Mesendoderm (in vitro differentiated cells): ENCODE measurements at regions not wholly inside any gene's neighbourhood (a gene's known extent, or its start where the extent isn't known, plus 50 kb on each side); places are given as distances from the start of the nearest gene placed in this dataset.
A peak's percentile ranks its signal among the peaks of the same experiment; 100 is the strongest.

Experiments
- DNase-seq: peaks from one replicate; pipeline ENCODE4 v3.0.0; 2013
- H2AK5ac ChIP-seq: 2 replicates; pipeline ENCODE4 v1.6.1; 2013; ENCODE audit warnings: low read length, inconsistent platforms
- H2BK120ac ChIP-seq: 2 replicates; pipeline ENCODE4 v1.6.1; 2013; ENCODE audit warnings: low read depth, mild to moderate bottlenecking, low read length, moderate library complexity, mixed read lengths
- H2BK15ac ChIP-seq: replicated peaks from 2 replicates; pipeline ENCODE4 v1.6.1; 2013; ENCODE audit warnings: low read depth, mild to moderate bottlenecking, moderate library complexity
- H2BK5ac ChIP-seq: 2 replicates; pipeline ENCODE4 v1.6.1; 2013; ENCODE audit warnings: low read length, inconsistent platforms
- H3K18ac ChIP-seq: 2 replicates; pipeline ENCODE4 v1.6.1; 2013; ENCODE audit warnings: mild to moderate bottlenecking, low read length, mixed read lengths
- H3K23ac ChIP-seq: one replicate; pipeline ENCODE4 v1.6.1; 2013; ENCODE audit warnings: low read length
- H3K27ac ChIP-seq: 2 replicates; pipeline ENCODE4 v1.5.1; 2013; ENCODE audit warnings: low read depth, mild to moderate bottlenecking, inconsistent platforms, low read length, moderate library complexity
- H3K27me3 ChIP-seq: 2 replicates; pipeline ENCODE4 v1.6.1; 2013; ENCODE audit warnings: low read length, control low read depth, mild to moderate bottlenecking, inconsistent platforms; ENCODE audit not compliant: insufficient read depth, poor library complexity
- H3K36me3 ChIP-seq: 2 replicates; pipeline ENCODE4 v1.6.1; 2013; ENCODE audit warnings: low read length, inconsistent platforms; ENCODE audit not compliant: control insufficient read depth, insufficient read depth
- H3K4ac ChIP-seq: one replicate; pipeline ENCODE4 v1.6.1; 2013; ENCODE audit warnings: low read depth, mild to moderate bottlenecking, low read length, moderate library complexity
- H3K4me1 ChIP-seq: 2 replicates; pipeline ENCODE4 v1.6.1; 2013; ENCODE audit warnings: low read depth, low read length, inconsistent platforms; ENCODE audit not compliant: control insufficient read depth
- H3K4me2 ChIP-seq: 2 replicates; pipeline ENCODE4 v1.6.1; 2013; ENCODE audit warnings: low read length
- H3K4me3 ChIP-seq: 2 replicates; pipeline ENCODE4 v1.5.1; 2013; ENCODE audit warnings: mild to moderate bottlenecking, low read length
- H3K56ac ChIP-seq: one replicate; pipeline ENCODE4 v1.6.1; 2013; ENCODE audit warnings: low read length
- H3K79me1 ChIP-seq: 2 replicates; pipeline ENCODE4 v1.6.1; 2013; ENCODE audit warnings: low read length, inconsistent platforms
- H3K79me2 ChIP-seq: 2 replicates; pipeline ENCODE4 v1.6.1; 2013; ENCODE audit warnings: mild to moderate bottlenecking, low read length; ENCODE audit not compliant: control insufficient read depth, insufficient read depth
- H3K9ac ChIP-seq: 2 replicates; pipeline ENCODE4 v1.6.1; 2013; ENCODE audit warnings: low read length, inconsistent platforms
- H4K5ac ChIP-seq: one replicate; pipeline ENCODE4 v1.6.1; 2013; ENCODE audit warnings: low read length
- H4K8ac ChIP-seq: one replicate; pipeline ENCODE4 v1.6.1; 2013; ENCODE audit warnings: low read depth, mild to moderate bottlenecking, control low read depth, low read length, moderate library complexity
- whole genome bisulfite sequencing: extraction: QIAGEN DNeasy Blood & Tissue Kit; methylation state at CpG from one replicate; pipeline ENCODE4 v1.1.7; 2013; ENCODE audit warnings: low lambda C conversion rate, missing lambda C conversion rate; ENCODE audit not compliant: insufficient coverage; ENCODE audit errors: extremely low coverage; 5-methylcytosine and 5-hydroxymethylcytosine counted together

DNA sequence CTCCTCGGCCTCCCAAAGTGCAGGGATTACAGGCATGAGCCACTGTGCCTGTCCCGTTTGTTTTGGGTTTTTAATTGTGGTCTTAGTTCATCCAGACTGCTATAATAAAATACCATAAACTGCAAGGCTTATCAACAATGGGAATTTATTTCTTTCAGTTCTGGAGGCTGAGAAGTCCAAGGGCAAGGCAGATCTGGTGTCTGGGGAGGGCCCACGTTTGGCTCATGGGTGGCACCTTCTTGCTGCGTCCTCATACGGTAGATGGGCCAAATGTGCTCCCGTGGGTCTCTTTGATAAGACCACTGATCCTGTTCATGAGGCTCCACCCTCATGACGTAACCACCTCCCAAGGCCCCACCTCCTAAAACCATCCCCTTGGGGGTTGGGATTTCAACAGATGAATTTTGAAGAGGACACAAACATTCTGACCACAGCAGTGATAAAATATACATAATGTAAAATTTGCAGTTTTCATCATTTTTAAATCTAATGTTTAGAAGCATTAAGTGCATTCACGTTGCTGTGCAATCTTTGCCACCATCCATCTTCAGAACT is 133.4 kb upstream of the ERRFI1 start:
- no CpG with 5 or more reads among the region's 8 CpGs for WGBS
- no peak overlapping the region for H4K8ac ChIP-seq

DNA sequence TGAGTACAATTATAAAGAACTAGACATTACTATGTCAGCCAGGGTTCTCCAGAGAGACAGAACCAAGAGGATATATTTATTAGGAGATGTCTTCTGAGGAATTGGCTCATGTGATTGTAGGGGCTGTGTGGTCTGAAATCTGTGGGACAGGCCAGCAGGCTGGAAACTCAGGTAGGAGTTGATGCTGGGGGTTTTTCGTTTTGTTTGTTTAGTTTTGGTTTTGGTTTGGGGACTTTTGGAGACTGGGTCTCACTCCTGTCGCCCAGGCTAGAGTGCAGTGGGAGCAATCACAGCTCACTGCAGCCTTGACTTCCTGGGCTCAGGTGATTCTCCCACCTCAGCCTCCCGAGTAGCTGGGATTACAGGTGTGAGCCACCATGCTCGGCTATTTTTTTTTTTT is 132.9 kb upstream of the ERRFI1 start:
- Histone ChIP-seq H4K5ac (no peak overlapping the region), H3K4ac (no peak overlapping the region), H3K56ac (no peak overlapping the region), H4K8ac (no peak overlapping the region), H2BK120ac (no peak overlapping the region), H3K79me1 (no peaks in the 10 kb centered on the region), H3K4me3 (no peak overlapping the region), H3K18ac (no peak overlapping the region), H2BK5ac (no peak overlapping the region), H3K27ac (no peak overlapping the region), H2BK15ac (no peak overlapping the region), H3K9ac (no peak overlapping the region), H2AK5ac (no peak overlapping the region), H3K79me2 (no peaks in the 10 kb centered on the region), H3K4me2 (no peak overlapping the region), H3K36me3 (no peaks in the 10 kb centered on the region), H3K23ac (no peak overlapping the region), H3K27me3 (no peaks in the 10 kb centered on the region), H3K4me1 (peaks cover 10% of the 10 kb centered on the region)
- DNase-seq = no peak
- no CpG with 5 or more reads among the region's 4 CpGs for WGBS

More for the DNA sequence above, 133.4 kb upstream of the ERRFI1 start:
- no peak overlapping the region for H2BK15ac ChIP-seq
- H3K4me1 ChIP-seq = peaks cover 10% of the 10 kb centered on the region
- no peak for DNase-seq
- H3K4me3 ChIP-seq = no peak overlapping the region
- no peaks in the 10 kb centered on the region for H3K79me1 ChIP-seq
- H3K18ac ChIP-seq = no peak overlapping the region
- no peak overlapping the region for H2AK5ac ChIP-seq
- H3K56ac ChIP-seq = no peak overlapping the region
- no peak overlapping the region for H3K9ac ChIP-seq
- no peak overlapping the region for H3K4me2 ChIP-seq
- no peak overlapping the region for H2BK120ac ChIP-seq
- H3K79me2 ChIP-seq = no peaks in the 10 kb centered on the region
- no peak overlapping the region for H2BK5ac ChIP-seq
- H3K27me3 ChIP-seq = no peaks in the 10 kb centered on the region
- no peak overlapping the region for H3K4ac ChIP-seq
- no peak overlapping the region for H4K5ac ChIP-seq
- H3K23ac ChIP-seq = no peak overlapping the region
- H3K36me3 ChIP-seq = no peaks in the 10 kb centered on the region
- no peak overlapping the region for H3K27ac ChIP-seq

GRCh38 chr1:8157765-8158164 is 131.7 kb upstream of the ERRFI1 start:
- H3K79me2 ChIP-seq = no peaks in the 10 kb centered on the region
- H3K27me3 ChIP-seq = no peaks in the 10 kb centered on the region
- H2BK5ac ChIP-seq = no peak overlapping the region
- no peak overlapping the region for H3K56ac ChIP-seq
- H2BK15ac ChIP-seq = no peak overlapping the region
- no peak overlapping the region for H3K4me2 ChIP-seq
- DNase-seq = no peak
- H4K5ac ChIP-seq = no peak overlapping the region
- H3K27ac ChIP-seq = no peak overlapping the region
- H2AK5ac ChIP-seq = peak overlapping the region; percentile 65
- no peak overlapping the region for H3K18ac ChIP-seq
- WGBS = no CpG with 5 or more reads among the region's 2 CpGs
- no peak overlapping the region for H4K8ac ChIP-seq
- H3K36me3 ChIP-seq = no peaks in the 10 kb centered on the region
- peaks cover 10% of the 10 kb centered on the region for H3K4me1 ChIP-seq
- no peak overlapping the region for H2BK120ac ChIP-seq
- H3K9ac ChIP-seq = no peak overlapping the region
- no peak overlapping the region for H3K4ac ChIP-seq
- no peak overlapping the region for H3K4me3 ChIP-seq
- H3K23ac ChIP-seq = no peak overlapping the region
- no peaks in the 10 kb centered on the region for H3K79me1 ChIP-seq

GRCh38 chr1:8155528-8156186 is 129.5 kb upstream of the ERRFI1 start:
- Histone ChIP-seq H2BK5ac (peak overlapping the region; percentile 94), H3K79me1 (no peaks in the 10 kb centered on the region), H3K4me1 (peaks cover 10% of the 10 kb centered on the region), H3K56ac (peak overlapping the region; percentile 79), H2BK15ac (no peak overlapping the region), H4K8ac (no peak overlapping the region), H3K9ac (no peak overlapping the region), H3K27ac (no peak overlapping the region), H2AK5ac (peak overlapping the region; percentile 99), H3K36me3 (no peaks in the 10 kb centered on the region), H3K18ac (peak overlapping the region; percentile 7), H3K79me2 (no peaks in the 10 kb centered on the region), H3K4me3 (no peak overlapping the region), H4K5ac (no peak overlapping the region), H3K27me3 (no peaks in the 10 kb centered on the region), H3K4ac (no peak overlapping the region), H2BK120ac (no peak overlapping the region), H3K4me2 (no peak overlapping the region), H3K23ac (no peak overlapping the region)
- WGBS = no CpG with 5 or more reads among the region's 14 CpGs
- peak; percentile 90 for DNase-seq

DNA sequence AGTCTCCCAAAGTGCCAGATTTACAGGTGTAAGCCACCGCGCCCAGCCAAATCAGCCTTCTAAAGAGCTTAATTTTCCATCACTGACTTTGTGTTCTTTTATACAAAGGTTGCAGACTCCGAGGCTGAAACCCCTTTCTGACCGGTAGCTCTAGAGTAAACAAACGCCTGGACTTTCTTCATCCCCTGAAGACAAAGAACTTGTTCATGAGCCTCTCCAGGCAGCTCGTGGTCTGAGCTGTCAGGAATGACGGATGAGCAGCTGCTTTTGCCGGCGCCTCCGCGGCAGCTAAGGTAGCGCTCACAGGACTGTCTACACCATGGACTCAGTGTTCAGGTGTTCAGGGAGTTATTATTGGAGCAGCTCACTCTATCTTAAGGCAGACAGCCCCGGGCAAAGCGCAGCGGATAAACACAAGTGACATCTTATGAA is 128.5 kb upstream of the ERRFI1 start:
- no peak overlapping the region for H3K9ac ChIP-seq
- no peak overlapping the region for H2AK5ac ChIP-seq
- peak overlapping the region; percentile 56 for H3K56ac ChIP-seq
- no peak overlapping the region for H2BK120ac ChIP-seq
- H2BK5ac ChIP-seq = no peak overlapping the region
- no peak for DNase-seq
- no peaks in the 10 kb centered on the region for H3K79me1 ChIP-seq
- peak overlapping the region; percentile 81 for H3K4ac ChIP-seq
- no peaks in the 10 kb centered on the region for H3K79me2 ChIP-seq
- no peak overlapping the region for H3K27ac ChIP-seq
- H3K4me1 ChIP-seq = peaks cover 10% of the 10 kb centered on the region
- peak overlapping the region; percentile 16 for H3K18ac ChIP-seq
- H3K23ac ChIP-seq = no peak overlapping the region
- no peaks in the 10 kb centered on the region for H3K36me3 ChIP-seq
- H3K4me2 ChIP-seq = no peak overlapping the region
- no peak overlapping the region for H4K5ac ChIP-seq
- H2BK15ac ChIP-seq = no peak overlapping the region
- no CpG with 5 or more reads among the region's 15 CpGs for WGBS
- H3K27me3 ChIP-seq = no peaks in the 10 kb centered on the region
- H3K4me3 ChIP-seq = no peak overlapping the region
- H4K8ac ChIP-seq = no peak overlapping the region

- Histone ChIP-seq H3K9ac (no peak overlapping the region), H2BK120ac (no peak overlapping the region), H3K4ac (no peak overlapping the region), H4K5ac (no peak overlapping the region), H3K36me3 (no peaks in the 10 kb centered on the region), H4K8ac (no peak overlapping the region), H3K23ac (no peak overlapping the region), H3K27me3 (no peaks in the 10 kb centered on the region), H3K79me1 (no peaks in the 10 kb centered on the region), H2BK15ac (no peak overlapping the region), H3K18ac (no peak overlapping the region), H3K4me2 (no peak overlapping the region), H3K4me1 (peaks cover 10% of the 10 kb centered on the region), H2AK5ac (no peak overlapping the region), H2BK5ac (no peak overlapping the region), H3K79me2 (no peaks in the 10 kb centered on the region), H3K4me3 (no peak overlapping the region), H3K56ac (no peak overlapping the region), H3K27ac (no peak overlapping the region)
- WGBS = no CpG with 5 or more reads among the region's 7 CpGs
- DNase-seq = no peak
Observed at GRCh38 chr1:8153961-8154360, 127.9 kb upstream of the ERRFI1 start.
